Kidney glomerular epithelial cell (primary cell): ENCODE measurements at regions not wholly inside any gene's neighbourhood (a gene's known extent, or its start where the extent isn't known, plus 50 kb on each side); places are given as distances from the start of the nearest gene placed in this dataset.
"Not testable (repeated sequence)": the region's sequence is repeated elsewhere in the genome, so short reads cannot be mapped to it uniquely, and the experiment has no call there.

Experiments used
- DNase-seq: peaks from one replicate; lab custom pipeline; 2025; lab: John Stamatoyannopoulos, UW

GRCh38 chr4:101418466-101418865 is 71.1 kb upstream of the PPP3CA start:
- no peak for DNase-seq

GRCh38 chr4:101418055-101418454 is 70.7 kb upstream of the PPP3CA start:
- DNase-seq: no peak

- DNase-seq: no peak
Measured at GRCh38 chr4:101417046-101417445, 69.7 kb upstream of the PPP3CA start.

GRCh38 chr4:101415962-101416361 is 68.6 kb upstream of the PPP3CA start:
- DNase-seq: no peak

- DNase-seq: no peak
Measured at GRCh38 chr4:101414496-101414895, 67.2 kb upstream of the PPP3CA start.

GRCh38 chr4:101411926-101412325 is 64.6 kb upstream of the PPP3CA start:
- DNase-seq: no peak

GRCh38 chr4:101411281-101411910 is 64.1 kb upstream of the PPP3CA start:
- DNase-seq: not testable (repeated sequence)

GRCh38 chr4:101400096-101400495 is 52.8 kb upstream of the PPP3CA start:
- DNase-seq: peak; percentile 62

- DNase-seq: no peak
Measured at GRCh38 chr4:101398807-101399206, 51.5 kb upstream of the PPP3CA start.
